Mucosa of rectum (tissue), 2 donors: ENCODE measurements at regions not wholly inside any gene's neighbourhood (a gene's known extent, or its start where the extent isn't known, plus 50 kb on each side); places are given as distances from the start of the nearest gene placed in this dataset.
A peak's percentile ranks its signal among the peaks of the same experiment; 100 is the strongest.

ENCODE experiments used
- H3K27ac ChIP-seq, 2 donors: one replicate each; pipeline ENCODE4 v1.7.0; 2013; ENCODE audit warnings: inconsistent platforms in 2 of 2, low read depth in 2 of 2, low read length in 2 of 2
- H3K27me3 ChIP-seq, 2 donors: one replicate each; pipeline ENCODE4 v1.7.0; 2013; ENCODE audit warnings: low read length in 2 of 2; ENCODE audit not compliant: control insufficient read depth in 2 of 2, insufficient read depth in 2 of 2
- H3K36me3 ChIP-seq, 2 donors: one replicate each; pipeline ENCODE4 v1.7.0; 2013; ENCODE audit warnings: low read length in 2 of 2; ENCODE audit not compliant: control insufficient read depth in 2 of 2, insufficient read depth in 2 of 2
- H3K4me1 ChIP-seq, 2 donors: one replicate each; pipeline ENCODE4 v1.7.0; 2013; ENCODE audit warnings: low read length in 2 of 2, mild to moderate bottlenecking in 1 of 2; ENCODE audit not compliant: control insufficient read depth in 2 of 2, insufficient read depth in 2 of 2
- H3K4me3 ChIP-seq, 2 donors: one replicate each; pipeline ENCODE4 v1.7.0; 2013; ENCODE audit warnings: low read length in 2 of 2
- H3K9ac ChIP-seq, 2 donors: one replicate each; pipeline ENCODE4 v1.7.0; 2013; ENCODE audit warnings: low read length in 2 of 2, low read depth in 1 of 2, mild to moderate bottlenecking in 1 of 2
- H3K9me3 ChIP-seq, 2 donors: one replicate each; pipeline ENCODE4 v1.7.0; 2013; ENCODE audit warnings: low read length in 2 of 2; ENCODE audit not compliant: control insufficient read depth in 2 of 2
- donor health status: healthy.
- donor health status: Normal muscosa, but diverticular disease.

- no peaks in the 10 kb centered on the region for H3K9me3 ChIP-seq
- H3K27me3 ChIP-seq = peaks cover 27 to 38% of the 10 kb centered on the region in 2 donors
- H3K36me3 ChIP-seq = no peaks in the 10 kb centered on the region
- H3K27ac ChIP-seq = no peak overlapping the region
- H3K9ac ChIP-seq = no peak overlapping the region
- peaks cover 0 to 3% of the 10 kb centered on the region in 2 donors for H3K4me1 ChIP-seq
- peak overlapping the region in 1 of 2 donors; percentile 23 for H3K4me3 ChIP-seq
These were observed 149.0 kb upstream of the GLI2 start for GRCh38 chr2:120586507-120587278.

DNA sequence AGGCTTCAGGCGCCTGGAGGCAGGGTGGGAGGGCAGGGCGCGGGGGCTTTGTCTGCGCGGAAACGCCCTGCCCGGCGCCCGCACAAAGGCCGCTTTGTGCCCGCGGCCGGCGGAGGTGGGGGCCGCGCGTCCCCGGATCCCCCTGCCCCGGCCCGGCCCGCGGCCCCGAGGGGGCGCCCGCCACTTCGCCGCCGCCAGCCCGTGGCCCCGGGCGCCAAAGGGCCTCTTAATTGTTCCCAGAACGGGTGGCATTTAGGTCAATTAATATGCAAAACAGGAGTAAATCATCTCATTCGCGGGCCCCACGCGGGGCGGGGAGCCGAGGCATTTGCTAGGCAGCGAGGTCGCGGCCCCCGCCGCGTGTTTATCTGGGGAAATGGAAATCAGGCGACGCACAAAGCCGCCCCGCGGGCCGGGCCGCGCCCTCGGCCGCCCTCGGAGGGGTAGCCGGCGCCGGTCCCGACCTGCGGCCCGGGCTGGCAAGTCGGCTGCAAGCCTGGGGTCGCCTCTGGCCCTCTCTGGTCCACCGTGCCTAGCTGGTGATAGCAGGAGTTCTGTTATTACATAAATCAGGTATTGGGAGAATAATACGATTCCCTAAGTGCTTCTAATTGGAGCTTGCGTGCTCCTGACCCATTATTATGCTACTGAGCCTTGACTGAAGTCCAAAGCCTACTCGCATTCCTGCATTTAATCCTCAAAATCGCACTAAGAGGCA is 148.2 kb upstream of the GLI2 start:
- H3K36me3 ChIP-seq = no peaks in the 10 kb centered on the region
- peaks cover 0 to 3% of the 10 kb centered on the region in 2 donors for H3K4me1 ChIP-seq
- no peaks in the 10 kb centered on the region for H3K9me3 ChIP-seq
- no peak overlapping the region for H3K4me3 ChIP-seq
- H3K27me3 ChIP-seq = peaks cover 27 to 38% of the 10 kb centered on the region in 2 donors
- H3K27ac ChIP-seq = no peak overlapping the region
- H3K9ac ChIP-seq = no peak overlapping the region

DNA sequence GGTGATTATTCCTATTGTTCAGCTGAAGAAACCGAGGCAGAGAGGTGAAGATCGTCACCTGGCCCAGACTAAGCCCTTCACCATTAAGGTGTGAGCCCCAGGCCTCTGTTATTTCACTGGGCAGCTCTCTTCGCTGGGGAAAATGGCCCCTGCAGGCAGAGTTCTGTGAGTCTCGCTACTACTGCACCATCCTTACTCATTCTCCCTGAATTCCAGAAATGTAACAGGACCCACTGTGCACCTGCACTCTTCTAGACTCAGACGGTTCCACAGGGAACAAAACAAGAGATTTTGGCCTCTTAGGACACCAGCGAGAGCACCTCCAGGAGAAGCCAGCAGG is 147.7 kb upstream of the GLI2 start:
- Histone ChIP-seq H3K27me3 (peaks cover 27 to 38% of the 10 kb centered on the region in 2 donors), H3K4me3 (no peak overlapping the region), H3K4me1 (peaks cover 0 to 3% of the 10 kb centered on the region in 2 donors), H3K36me3 (no peaks in the 10 kb centered on the region), H3K9ac (no peak overlapping the region), H3K9me3 (no peaks in the 10 kb centered on the region), H3K27ac (no peak overlapping the region)

DNA sequence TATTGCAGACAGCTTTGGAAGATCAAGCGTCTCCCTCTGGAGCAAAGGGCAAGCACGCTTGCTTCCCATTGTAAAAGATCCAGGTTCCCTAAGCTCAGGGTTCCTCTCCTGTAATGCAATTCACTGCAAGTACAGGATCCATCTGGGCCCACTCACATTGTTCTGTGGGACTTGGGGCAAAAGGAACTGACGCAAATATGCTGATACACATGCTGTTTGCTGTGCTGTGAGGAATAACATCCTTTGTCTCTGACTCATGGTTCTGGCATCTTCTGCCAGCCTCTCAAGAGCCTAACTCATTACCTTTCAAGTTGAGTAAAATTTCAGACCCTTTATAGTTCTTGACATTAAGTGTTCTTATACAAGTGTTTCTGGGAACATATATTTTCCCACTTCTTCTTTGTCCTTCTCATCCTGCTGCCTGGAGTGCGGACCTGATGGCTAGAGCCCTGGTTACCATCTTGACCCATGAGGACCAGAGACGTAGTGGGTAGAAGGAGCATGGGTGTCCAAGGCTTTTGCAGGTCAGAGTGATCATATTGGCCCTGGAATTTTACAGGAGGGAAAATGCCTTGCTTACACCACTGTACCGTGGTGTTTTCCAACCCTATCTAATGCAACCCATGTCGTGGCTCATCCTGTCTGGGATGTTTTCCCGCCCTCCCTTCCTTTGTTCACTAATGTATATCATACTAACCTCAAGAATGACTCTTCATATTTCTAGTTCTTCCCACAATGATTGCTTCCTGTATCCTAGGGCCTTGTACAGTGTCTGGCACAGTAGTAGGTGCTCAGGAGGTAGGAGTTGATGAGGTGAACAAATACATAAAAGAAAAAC is 145.7 kb upstream of the GLI2 start:
- Histone ChIP-seq H3K27me3 (peaks cover 27 to 38% of the 10 kb centered on the region in 2 donors), H3K4me3 (no peak overlapping the region), H3K36me3 (no peaks in the 10 kb centered on the region), H3K4me1 (peaks cover 0 to 3% of the 10 kb centered on the region in 2 donors), H3K9ac (no peak overlapping the region), H3K27ac (no peak overlapping the region), H3K9me3 (no peaks in the 10 kb centered on the region)

- H3K27me3 ChIP-seq = peaks cover 27 to 35% of the 10 kb centered on the region in 2 donors
- H3K36me3 ChIP-seq = no peaks in the 10 kb centered on the region
- no peak overlapping the region for H3K27ac ChIP-seq
- H3K4me1 ChIP-seq = peaks cover 0 to 3% of the 10 kb centered on the region in 2 donors
- H3K9me3 ChIP-seq = no peaks in the 10 kb centered on the region
- no peak overlapping the region for H3K4me3 ChIP-seq
- H3K9ac ChIP-seq = no peak overlapping the region
These were observed 144.8 kb upstream of the GLI2 start for GRCh38 chr2:120590841-120591240.

GRCh38 chr2:120591572-120591971 is 144.1 kb upstream of the GLI2 start:
- Histone ChIP-seq H3K9me3 (no peaks in the 10 kb centered on the region), H3K4me1 (peaks cover 0 to 3% of the 10 kb centered on the region in 2 donors), H3K27ac (no peak overlapping the region), H3K27me3 (peaks cover 24 to 28% of the 10 kb centered on the region in 2 donors), H3K4me3 (no peak overlapping the region), H3K36me3 (no peaks in the 10 kb centered on the region), H3K9ac (no peak overlapping the region)

GRCh38 chr2:120592084-120592483 is 143.6 kb upstream of the GLI2 start:
- Histone ChIP-seq H3K27ac (no peak overlapping the region), H3K27me3 (peaks cover 20 to 23% of the 10 kb centered on the region in 2 donors), H3K9me3 (no peaks in the 10 kb centered on the region), H3K4me1 (no peaks in the 10 kb centered on the region), H3K4me3 (no peak overlapping the region), H3K9ac (no peak overlapping the region), H3K36me3 (no peaks in the 10 kb centered on the region)

GRCh38 chr2:120593921-120594686 is 141.6 kb upstream of the GLI2 start:
- H3K36me3 ChIP-seq = no peaks in the 10 kb centered on the region
- peaks cover 5 to 8% of the 10 kb centered on the region in 2 donors for H3K27me3 ChIP-seq
- H3K4me1 ChIP-seq = no peaks in the 10 kb centered on the region
- no peak overlapping the region for H3K9ac ChIP-seq
- no peaks in the 10 kb centered on the region for H3K9me3 ChIP-seq
- H3K4me3 ChIP-seq = no peak overlapping the region
- H3K27ac ChIP-seq = no peak overlapping the region

- H3K27ac ChIP-seq = no peak overlapping the region
- H3K4me3 ChIP-seq = no peak overlapping the region
- H3K9ac ChIP-seq = no peak overlapping the region
- no peaks in the 10 kb centered on the region for H3K9me3 ChIP-seq
- H3K4me1 ChIP-seq = no peaks in the 10 kb centered on the region
- H3K36me3 ChIP-seq = no peaks in the 10 kb centered on the region
- no peaks in the 10 kb centered on the region for H3K27me3 ChIP-seq
These were observed 140.6 kb upstream of the GLI2 start for GRCh38 chr2:120594856-120595685.
